H7 (cell line): ENCODE measurements at regions not wholly inside any gene's neighbourhood (a gene's known extent, or its start where the extent isn't known, plus 50 kb on each side); places are given as distances from the start of the nearest gene placed in this dataset.

Experiments
- DNase-seq: peaks from one replicate; pipeline ENCODE4 v3.0.0; 2012
- H3K27me3 ChIP-seq: 2 replicates; pipeline ENCODE4 v1.6.0; 2011; ENCODE audit warnings: mild to moderate bottlenecking, low read length; ENCODE audit not compliant: control insufficient read depth, insufficient read depth
- H3K36me3 ChIP-seq: replicated peaks from 2 replicates; pipeline ENCODE4 v1.5.1; 2011; ENCODE audit warnings: low read length; ENCODE audit not compliant: control insufficient read depth, insufficient read depth
- H3K4me3 ChIP-seq: 2 replicates; pipeline ENCODE4 v1.5.1; 2011; ENCODE audit warnings: low read depth, mild to moderate bottlenecking, control low read depth, low read length, moderate library complexity; ENCODE audit not compliant: insufficient read depth

- H3K4me3 ChIP-seq: no peak overlapping the region
- no peaks in the 10 kb centered on the region for H3K36me3 ChIP-seq
- no peaks in the 10 kb centered on the region for H3K27me3 ChIP-seq
- DNase-seq: no peak
Observed at GRCh38 chrX:8105531-8105930, 65.5 kb downstream of the VCX2 start.

DNA sequence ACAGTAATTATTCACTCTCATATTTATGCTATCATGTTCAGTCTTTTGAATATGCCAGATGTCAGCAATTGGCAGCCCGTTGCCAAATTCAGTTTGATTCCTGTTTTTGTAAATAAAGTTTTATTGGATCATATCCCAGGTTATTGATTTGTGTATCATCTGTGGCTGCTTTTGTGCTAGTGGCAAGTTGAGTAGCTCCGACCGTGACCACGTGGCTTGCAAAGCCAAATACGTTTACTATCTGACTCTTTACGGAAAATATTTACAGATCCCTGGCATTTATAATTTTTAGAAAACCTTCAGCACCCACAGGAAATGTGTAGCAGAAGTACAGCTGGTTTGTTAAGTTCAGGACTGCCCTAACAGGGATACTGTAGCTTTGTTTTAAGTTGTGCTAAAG lies 67.4 kb downstream of the VCX2 start:
- Histone ChIP-seq H3K36me3 (no peaks in the 10 kb centered on the region), H3K4me3 (no peak overlapping the region), H3K27me3 (no peaks in the 10 kb centered on the region)
- DNase-seq: no peak

GRCh38 chrX:8091510-8091909 lies 79.6 kb downstream of the VCX2 start:
- no peak for DNase-seq
- H3K36me3 ChIP-seq: no peaks in the 10 kb centered on the region
- no peak overlapping the region for H3K4me3 ChIP-seq
- no peaks in the 10 kb centered on the region for H3K27me3 ChIP-seq

GRCh38 chrX:8090906-8091305 lies 80.2 kb downstream of the VCX2 start:
- H3K36me3 ChIP-seq: no peaks in the 10 kb centered on the region
- H3K4me3 ChIP-seq: no peak overlapping the region
- DNase-seq: no peak
- no peaks in the 10 kb centered on the region for H3K27me3 ChIP-seq

- no peak for DNase-seq
- Histone ChIP-seq H3K4me3 (no peak overlapping the region), H3K27me3 (no peaks in the 10 kb centered on the region), H3K36me3 (no peaks in the 10 kb centered on the region)
Observed at GRCh38 chrX:8090482-8090881, 80.6 kb downstream of the VCX2 start.

DNA sequence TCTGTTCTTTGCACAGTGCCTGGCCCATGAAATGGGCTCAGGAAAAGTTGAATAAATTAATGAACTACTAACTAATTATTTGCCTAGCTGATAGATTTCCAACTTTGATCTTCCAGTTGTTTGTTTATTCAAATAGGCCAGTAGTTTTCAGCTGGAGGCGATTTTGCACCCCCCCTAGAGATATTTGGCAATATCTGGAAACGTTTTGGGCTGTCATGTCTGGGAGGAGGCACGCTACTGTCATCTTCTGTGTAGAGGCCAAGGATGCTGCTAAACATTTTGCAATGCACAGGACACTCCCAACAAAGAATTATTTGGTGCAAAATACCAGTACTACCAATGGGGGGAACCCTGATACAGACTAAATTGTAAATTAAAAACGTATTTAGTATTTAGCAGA lies 81.9 kb downstream of the VCX2 start:
- Histone ChIP-seq H3K4me3 (no peak overlapping the region), H3K27me3 (no peaks in the 10 kb centered on the region), H3K36me3 (no peaks in the 10 kb centered on the region)
- no peak for DNase-seq

GRCh38 chrX:8084006-8084405 lies 87.1 kb downstream of the VCX2 start:
- no peak for DNase-seq
- H3K36me3 ChIP-seq: no peaks in the 10 kb centered on the region
- H3K27me3 ChIP-seq: no peaks in the 10 kb centered on the region
- no peak overlapping the region for H3K4me3 ChIP-seq

- no peak for DNase-seq
- Histone ChIP-seq H3K4me3 (no peak overlapping the region), H3K27me3 (no peaks in the 10 kb centered on the region), H3K36me3 (no peaks in the 10 kb centered on the region)
Observed at GRCh38 chrX:8083286-8083685, 87.8 kb downstream of the VCX2 start.

- H3K27me3 ChIP-seq: no peaks in the 10 kb centered on the region
- H3K36me3 ChIP-seq: no peaks in the 10 kb centered on the region
- no peak for DNase-seq
- no peak overlapping the region for H3K4me3 ChIP-seq
Observed at GRCh38 chrX:8075636-8076035, 95.4 kb downstream of the VCX2 start.

DNA sequence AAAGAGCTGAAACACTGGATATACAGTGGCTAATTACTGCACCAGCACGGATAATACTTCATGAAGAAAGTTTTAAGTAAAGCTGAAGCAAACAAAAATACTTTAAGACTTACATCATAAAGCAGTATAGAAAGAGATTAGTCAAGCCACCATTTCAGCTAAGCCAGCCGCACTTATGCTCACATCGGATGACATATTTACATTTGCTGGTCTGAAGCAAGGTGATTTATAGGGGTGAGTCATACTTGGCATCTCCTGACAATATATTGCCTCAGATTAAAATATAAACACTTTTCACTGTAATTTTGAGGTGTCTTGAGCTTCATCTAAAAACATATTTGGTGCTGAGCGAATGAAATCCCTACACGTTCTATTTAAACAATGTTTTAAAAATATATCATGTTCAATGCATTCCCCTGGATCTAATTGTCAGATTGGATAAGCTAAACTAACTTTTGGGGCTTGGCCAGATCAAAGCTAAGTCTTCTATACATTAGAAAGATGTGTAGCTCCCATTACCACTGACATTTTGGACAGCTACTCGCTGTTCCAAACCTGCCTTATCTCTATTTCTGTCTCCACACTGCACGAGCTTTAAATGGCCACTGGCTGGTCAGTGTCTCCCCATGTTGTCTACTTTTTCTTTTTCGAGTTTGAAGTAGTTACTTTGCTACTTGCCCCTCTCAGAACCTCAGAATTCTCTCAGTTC lies 103.2 kb downstream of the VCX2 start:
- no peaks in the 10 kb centered on the region for H3K27me3 ChIP-seq
- H3K4me3 ChIP-seq: no peak overlapping the region
- no peak for DNase-seq
- H3K36me3 ChIP-seq: no peaks in the 10 kb centered on the region

DNA sequence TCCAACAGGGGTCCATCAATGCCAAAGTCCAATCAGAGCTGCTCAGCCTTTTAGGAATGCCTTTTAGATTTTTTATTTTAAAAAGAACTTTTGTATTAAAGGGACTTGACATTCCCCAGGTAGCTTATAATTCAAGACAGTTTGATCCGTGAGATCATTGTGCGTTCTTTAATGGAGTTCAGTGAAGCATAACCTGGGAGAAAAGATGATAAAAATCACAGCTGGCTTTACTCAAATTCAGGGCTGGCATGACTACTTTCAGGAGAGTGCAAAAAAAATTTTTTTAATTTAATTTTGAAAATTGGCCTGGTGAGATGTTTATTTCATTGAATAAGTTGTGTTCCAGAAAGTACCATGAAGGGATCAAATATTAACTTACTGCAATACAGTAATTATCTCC lies 118.2 kb downstream of the VCX2 start:
- H3K27me3 ChIP-seq: no peaks in the 10 kb centered on the region
- no peak for DNase-seq
- H3K36me3 ChIP-seq: no peaks in the 10 kb centered on the region
- no peak overlapping the region for H3K4me3 ChIP-seq

DNA sequence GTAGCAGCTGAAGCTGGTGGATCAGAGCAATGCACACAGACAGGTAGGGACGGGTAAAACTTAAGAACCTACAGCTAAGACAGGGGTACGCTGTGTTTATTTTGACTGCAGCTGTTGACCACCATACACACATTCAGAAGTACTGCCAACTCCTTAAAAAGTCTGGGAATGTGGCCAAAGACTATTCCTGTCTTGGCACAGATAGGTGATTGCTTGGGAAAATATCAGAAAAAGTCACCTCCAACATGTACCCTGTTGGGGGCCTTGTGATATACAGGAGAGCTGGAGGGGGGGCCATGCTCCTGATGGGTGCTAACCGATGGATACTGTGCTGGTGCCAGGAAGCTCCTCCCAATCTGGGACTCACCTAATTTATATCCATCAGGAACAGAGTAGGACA lies 121.2 kb downstream of the VCX2 start:
- no peak overlapping the region for H3K4me3 ChIP-seq
- no peaks in the 10 kb centered on the region for H3K36me3 ChIP-seq
- H3K27me3 ChIP-seq: no peaks in the 10 kb centered on the region
- DNase-seq: no peak

DNA sequence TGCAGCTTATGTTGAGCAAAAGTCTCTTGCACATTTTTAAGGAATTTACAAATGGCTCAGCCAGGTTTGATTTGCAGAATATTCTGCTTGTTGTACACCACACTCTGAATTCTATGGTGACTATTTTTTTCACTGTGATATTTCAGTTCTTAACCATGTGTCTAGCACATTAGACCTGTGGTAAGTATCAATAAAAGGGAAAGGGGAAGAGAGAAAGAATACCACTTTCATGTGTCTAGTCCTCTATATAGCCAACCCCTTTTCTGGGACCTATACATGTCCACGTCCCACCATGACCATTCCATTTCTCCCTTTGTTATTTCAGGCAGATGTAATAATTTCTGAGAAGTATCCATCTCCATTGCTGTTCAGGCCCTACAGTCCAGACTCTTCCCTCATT lies 121.3 kb upstream of the PNPLA4 start:
- no peaks in the 10 kb centered on the region for H3K27me3 ChIP-seq
- no peak overlapping the region for H3K4me3 ChIP-seq
- DNase-seq: no peak
- no peaks in the 10 kb centered on the region for H3K36me3 ChIP-seq

GRCh38 chrX:8044947-8045346 lies 117.7 kb upstream of the PNPLA4 start:
- no peak overlapping the region for H3K4me3 ChIP-seq
- H3K36me3 ChIP-seq: no peaks in the 10 kb centered on the region
- DNase-seq: no peak
- no peaks in the 10 kb centered on the region for H3K27me3 ChIP-seq

DNA sequence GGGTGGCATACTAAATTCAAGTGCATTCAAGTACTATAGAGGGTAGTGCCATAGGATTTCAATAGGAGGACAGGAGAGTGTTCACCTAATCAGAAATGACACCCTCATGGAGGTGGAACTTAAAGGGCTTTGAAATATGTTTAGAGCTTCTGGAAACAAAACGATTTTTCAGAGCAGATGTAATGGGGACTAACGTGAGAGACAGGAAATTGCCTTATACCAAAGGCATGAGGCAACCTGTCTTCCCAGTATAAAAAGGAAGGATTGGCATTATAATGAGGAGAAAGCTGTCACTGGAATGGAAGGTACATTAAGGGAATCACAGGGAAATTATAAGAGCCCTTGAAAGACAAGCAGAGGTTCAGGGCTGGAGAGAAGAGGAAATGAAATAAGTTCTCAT lies 116.3 kb upstream of the PNPLA4 start:
- Histone ChIP-seq H3K27me3 (no peaks in the 10 kb centered on the region), H3K4me3 (no peak overlapping the region), H3K36me3 (no peaks in the 10 kb centered on the region)
- DNase-seq: no peak

GRCh38 chrX:8043121-8043520 lies 115.9 kb upstream of the PNPLA4 start:
- no peak for DNase-seq
- Histone ChIP-seq H3K4me3 (no peak overlapping the region), H3K36me3 (no peaks in the 10 kb centered on the region), H3K27me3 (no peaks in the 10 kb centered on the region)
